ENCODE measurements at regions not wholly inside any gene's neighbourhood (a gene's known extent, or its start where the extent isn't known, plus 50 kb on each side); places are given as distances from the start of the nearest gene placed in this dataset.

DNA sequence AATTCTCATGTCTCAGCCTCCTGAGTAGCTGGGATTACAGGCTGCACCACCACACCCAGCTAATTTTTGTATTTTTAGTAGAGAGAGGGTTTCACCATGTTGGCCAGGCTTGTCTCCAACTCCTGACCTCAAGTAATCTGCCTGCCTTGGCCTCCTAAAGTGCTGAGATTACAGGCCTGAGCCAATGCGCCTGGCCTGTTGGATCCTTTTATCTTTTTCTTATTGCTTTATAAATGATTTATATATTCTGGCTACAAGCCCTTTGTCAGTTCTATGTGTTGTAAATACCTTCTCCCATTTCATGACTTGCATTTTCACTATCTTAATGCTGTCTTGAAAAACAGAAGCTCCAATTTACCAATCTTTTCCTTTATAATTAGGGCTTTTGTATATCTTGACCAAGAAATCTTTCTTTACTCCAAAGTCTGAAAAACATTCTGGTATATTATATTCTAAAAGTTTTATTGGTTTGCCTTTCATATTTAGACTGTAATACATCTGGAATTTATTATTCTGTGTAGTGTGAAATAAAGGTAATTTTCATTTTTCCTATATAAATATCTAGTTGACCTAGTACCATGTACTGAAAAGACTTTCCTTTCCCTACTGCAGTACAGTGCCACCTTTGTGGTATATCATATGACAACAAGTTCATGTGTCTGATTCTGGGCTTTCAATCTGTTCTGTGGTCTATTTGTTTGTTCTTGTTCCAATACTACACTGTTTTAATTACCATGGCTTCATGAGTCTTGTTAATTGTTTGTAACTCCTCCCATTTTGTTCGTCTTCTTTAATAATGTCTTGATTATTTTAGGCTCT lies 52.9 kb upstream of the RNU6-1 start:
- Mint-ChIP-seq H3K4me1 (no peaks in the 10 kb centered on the region), H3K9me3 (peaks cover 6 to 27% (median 10%) of the 10 kb centered on the region in 7 donors), H3K4me3 (no peak overlapping the region)

DNA sequence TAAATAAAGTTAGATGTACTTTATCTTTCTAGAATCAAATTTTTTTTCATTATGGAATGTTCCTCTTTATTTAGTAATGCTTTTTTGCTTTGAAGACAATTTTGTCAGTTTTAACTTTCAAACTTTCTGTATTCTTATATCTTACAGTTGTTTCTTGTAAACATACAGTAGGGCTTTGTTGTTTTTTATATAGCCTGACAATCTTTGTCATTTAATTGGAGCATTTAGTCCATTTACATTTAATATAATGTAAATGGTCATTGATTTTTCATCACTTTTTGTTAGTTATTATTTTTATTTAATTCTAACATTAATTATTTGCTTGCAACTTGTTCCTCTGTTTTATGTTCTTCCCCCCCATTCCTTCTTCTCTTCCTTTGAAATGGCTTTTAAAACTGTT lies 55.4 kb upstream of the RNU6-1 start:
- no peak overlapping the region for H3K4me3 Mint-ChIP-seq

More for the DNA sequence above, 52.9 kb upstream of the RNU6-1 start:
- Mint-ChIP-seq H3K27me3 (peaks cover 22 to 46% (median 29%) of the 10 kb centered on the region in 3 donors), H3K27ac (no peak overlapping the region), H3K36me3 (peaks cover 0 to 29% of the 10 kb centered on the region in 2 donors)
- ATAC-seq (ENCODE audit: low read depth in 2 of 2) (no peak), DNase-seq (no peak)

DNA sequence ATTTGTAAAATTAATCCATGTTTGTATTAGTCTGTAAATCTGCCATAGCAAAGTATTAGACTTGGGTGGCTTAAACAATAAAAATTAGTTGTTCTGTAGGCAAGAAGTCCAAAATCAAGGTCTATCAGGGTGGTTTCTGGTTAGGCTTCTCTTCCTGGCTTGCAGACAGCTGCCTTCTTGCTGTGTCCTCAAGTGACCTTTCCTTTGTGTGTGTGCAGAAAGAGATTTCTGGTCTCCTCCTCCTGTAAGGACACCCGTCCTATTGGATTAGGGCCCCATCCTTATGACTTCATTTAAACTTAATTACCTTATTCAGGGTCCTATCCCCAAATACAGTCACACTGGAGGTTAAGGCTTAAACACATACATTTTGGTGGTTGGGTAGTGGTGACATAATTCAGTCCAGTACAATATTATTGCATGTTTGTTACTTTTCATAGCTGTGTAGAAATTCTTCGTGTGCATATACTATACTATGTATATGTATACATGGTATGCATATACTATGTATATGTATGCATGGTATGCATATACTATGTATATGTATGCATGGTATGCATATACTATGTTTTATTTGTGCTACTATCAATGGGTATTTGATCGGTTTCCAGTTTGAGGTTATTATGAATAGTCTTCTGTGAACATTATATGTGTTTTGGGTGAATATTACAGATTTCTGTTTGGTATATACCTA lies 57.9 kb upstream of the RNU6-1 start:
- Mint-ChIP-seq H3K4me1 (no peaks in the 10 kb centered on the region), H3K36me3 (peaks cover 0 to 10% of the 10 kb centered on the region in 2 donors), H3K27ac (no peak overlapping the region), H3K9me3 (peaks cover 2 to 11% (median 4%) of the 10 kb centered on the region in 7 donors), H3K4me3 (no peak overlapping the region), H3K27me3 (peaks cover 0 to 7% (median 4%) of the 10 kb centered on the region in 3 donors)
- ATAC-seq (ENCODE audit: low read depth in 2 of 2) (no peak), DNase-seq (no peak)

More for the DNA sequence above, 55.4 kb upstream of the RNU6-1 start:
- Mint-ChIP-seq H3K9me3 (peaks cover 2 to 21% (median 6%) of the 10 kb centered on the region in 7 donors), H3K4me1 (no peaks in the 10 kb centered on the region), H3K27me3 (peaks cover 4 to 21% (median 10%) of the 10 kb centered on the region in 3 donors), H3K27ac (no peak overlapping the region), H3K36me3 (peaks cover 0 to 12% of the 10 kb centered on the region in 2 donors)
- ATAC-seq (ENCODE audit: low read depth in 2 of 2) (no peak), DNase-seq (no peak)

DNA sequence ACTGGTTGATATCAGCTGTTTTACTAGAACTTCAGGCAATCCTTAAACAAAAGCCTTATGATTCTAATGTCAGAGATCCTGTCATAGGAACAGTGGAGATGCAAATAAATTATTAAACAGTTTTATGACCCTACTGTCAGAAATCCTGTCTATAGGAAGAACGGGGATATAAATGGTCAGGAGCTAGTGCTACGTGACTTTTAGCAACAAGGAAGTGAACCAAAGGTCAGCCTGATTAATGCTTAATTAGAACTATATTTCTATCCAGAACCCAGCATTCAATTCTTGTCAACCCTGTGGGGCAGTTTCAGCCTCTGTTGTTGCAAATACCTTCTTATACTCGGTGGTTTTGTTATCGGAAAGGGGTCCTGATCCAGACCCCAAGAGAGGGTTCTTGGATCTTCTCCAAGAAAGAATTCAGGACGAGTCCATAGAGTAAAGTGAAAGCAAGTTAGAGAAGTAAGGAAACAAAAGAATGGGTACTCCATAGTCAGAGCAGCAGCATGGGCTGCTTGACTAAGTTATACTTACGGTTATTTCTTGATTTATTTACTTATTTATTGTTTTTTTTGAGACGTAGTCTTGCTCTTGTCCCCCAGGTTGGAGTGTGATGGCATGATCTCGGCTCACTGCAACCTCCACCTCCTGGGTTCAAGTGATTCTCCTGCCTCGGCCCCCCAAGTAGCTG lies 59.9 kb upstream of the RNU6-1 start:
- Mint-ChIP-seq H3K36me3 (peaks cover 0 to 10% of the 10 kb centered on the region in 2 donors), H3K4me3 (no peak overlapping the region), H3K4me1 (no peaks in the 10 kb centered on the region), H3K27ac (no peak overlapping the region), H3K9me3 (peaks cover 2 to 11% (median 4%) of the 10 kb centered on the region in 7 donors), H3K27me3 (peaks cover 0 to 7% (median 4%) of the 10 kb centered on the region in 3 donors)
- ATAC-seq (ENCODE audit: low read depth in 2 of 2) (no peak), DNase-seq (no peak)

DNA sequence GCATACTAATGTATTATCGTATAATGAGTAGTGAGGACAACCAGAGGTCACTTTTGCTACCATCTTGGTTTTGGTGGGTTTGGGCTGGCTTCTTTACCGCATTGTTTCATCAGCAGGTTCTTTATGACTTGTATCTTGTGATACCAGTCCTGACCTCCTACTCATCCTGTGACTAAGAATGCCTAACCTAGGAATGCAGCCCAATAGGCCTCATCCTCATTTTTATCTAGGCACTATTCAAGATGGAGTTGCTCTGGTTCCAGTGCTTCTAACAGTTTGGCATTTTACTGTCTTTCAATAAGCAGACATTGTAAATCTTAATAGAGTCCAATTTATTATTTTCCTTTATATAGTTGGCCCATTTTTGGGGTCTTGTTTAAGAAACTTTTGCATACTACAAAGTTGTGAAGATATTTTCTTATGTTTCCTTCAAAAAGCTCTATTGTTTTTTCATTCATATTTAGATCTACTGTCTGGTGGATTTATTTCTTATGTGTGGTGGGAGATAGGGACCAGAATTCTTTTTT lies 60.8 kb upstream of the RNU6-1 start:
- H3K9me3 Mint-ChIP-seq, result peaks cover 0 to 6% (median under 1%) of the 10 kb centered on the region in 7 donors
- H3K27ac Mint-ChIP-seq, result no peak overlapping the region

DNA sequence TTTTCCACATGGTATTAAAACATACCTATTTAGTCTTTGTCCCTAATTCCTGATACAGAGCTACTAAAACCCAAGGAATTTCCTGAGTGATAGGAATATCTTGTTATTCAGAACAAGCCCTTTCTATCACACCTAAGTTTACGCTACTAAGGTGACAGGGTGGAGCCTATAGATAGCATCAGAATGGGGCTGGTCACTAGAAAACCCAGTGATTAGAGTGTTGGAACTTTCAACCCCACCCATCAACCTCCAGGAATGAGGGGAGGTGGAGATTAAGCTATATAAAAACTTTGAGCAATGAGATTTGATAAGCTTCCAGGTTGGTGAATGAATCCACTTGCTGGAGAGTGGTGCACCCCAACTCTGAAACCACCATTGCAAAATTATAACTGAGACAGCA lies 62.1 kb upstream of the RNU6-1 start:
- no peak for DNase-seq
- Mint-ChIP-seq H3K4me3 (no peak overlapping the region), H3K27me3 (peaks cover 4 to 16% (median 11%) of the 10 kb centered on the region in 3 donors), H3K4me1 (no peaks in the 10 kb centered on the region), H3K9me3 (peaks cover 0 to 5% (median 0%) of the 10 kb centered on the region in 7 donors), H3K36me3 (peaks cover 0 to 7% of the 10 kb centered on the region in 2 donors), H3K27ac (no peak overlapping the region)
- ATAC-seq (ENCODE audit: low read depth in 2 of 2), result no peak

More for the DNA sequence above, 60.8 kb upstream of the RNU6-1 start:
- DNase-seq (no peak), ATAC-seq (ENCODE audit: low read depth in 2 of 2) (no peak)
- peaks cover 0 to 4% of the 10 kb centered on the region in 2 donors for H3K36me3 Mint-ChIP-seq
- H3K4me3 Mint-ChIP-seq, result no peak overlapping the region
- no peaks in the 10 kb centered on the region for H3K4me1 Mint-ChIP-seq
- H3K27me3 Mint-ChIP-seq, result peaks cover 0 to 12% (median 0%) of the 10 kb centered on the region in 3 donors

DNA sequence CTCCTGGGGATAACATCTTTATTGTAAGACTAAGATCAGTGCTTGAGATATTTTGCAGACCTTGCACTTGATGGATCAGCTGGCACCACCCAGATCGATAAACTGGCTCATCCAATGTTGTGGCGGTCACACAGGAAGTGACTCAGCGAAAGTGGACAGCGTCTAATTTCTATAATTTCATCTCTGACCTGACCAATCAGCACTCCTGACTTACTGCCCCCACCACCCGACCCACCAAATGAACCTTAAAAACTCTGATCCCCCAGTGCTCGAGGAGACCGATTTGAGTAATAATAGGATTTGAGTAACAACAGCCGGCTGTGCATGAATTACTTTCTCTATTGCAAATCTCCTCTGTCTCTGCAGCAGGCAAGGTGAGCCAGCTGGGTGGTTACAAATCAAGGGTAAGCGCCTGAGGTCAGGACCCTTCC lies 62.7 kb upstream of the RNU6-1 start:
- ATAC-seq (ENCODE audit: low read depth in 2 of 2), result no peak
- peak overlapping the region in 1 of 6 donors; percentile 38 for H3K27ac Mint-ChIP-seq
- H3K9me3 Mint-ChIP-seq, result peaks cover 0 to 6% (median 0%) of the 10 kb centered on the region in 7 donors
- no peak for DNase-seq
- peaks cover 0 to 7% of the 10 kb centered on the region in 2 donors for H3K36me3 Mint-ChIP-seq
- H3K4me3 Mint-ChIP-seq, result no peak overlapping the region
- H3K27me3 Mint-ChIP-seq, result peaks cover 4 to 19% (median 15%) of the 10 kb centered on the region in 3 donors
- H3K4me1 Mint-ChIP-seq, result no peaks in the 10 kb centered on the region

DNA sequence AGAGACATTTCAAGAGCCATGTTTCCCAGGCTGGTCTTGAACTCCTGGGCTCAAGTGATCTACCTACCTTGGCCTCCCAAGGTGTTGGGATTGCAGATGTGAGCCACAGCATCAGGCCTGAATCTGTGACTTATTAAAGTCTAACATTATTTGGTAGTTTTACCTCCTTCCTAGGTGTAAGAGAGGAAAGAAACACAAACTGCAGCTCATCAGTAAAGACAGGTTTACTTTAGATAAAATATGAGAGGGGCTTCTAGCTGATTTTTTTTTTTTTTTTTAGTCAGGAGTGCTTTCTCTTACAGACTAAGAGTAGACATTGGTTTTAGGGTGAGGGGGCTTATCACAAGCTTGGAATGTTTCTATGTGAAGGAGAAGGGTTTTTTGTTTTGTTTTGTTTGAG lies 63.9 kb upstream of the RNU6-1 start:
- no peak for DNase-seq
- Mint-ChIP-seq H3K4me3 (no peak overlapping the region), H3K27me3 (peaks cover 4 to 19% (median 15%) of the 10 kb centered on the region in 3 donors), H3K9me3 (peaks cover 0 to 7% (median 2%) of the 10 kb centered on the region in 7 donors), H3K27ac (peak overlapping the region in 1 of 6 donors; percentile 33), H3K4me1 (no peaks in the 10 kb centered on the region), H3K36me3 (peaks cover 0 to 15% of the 10 kb centered on the region in 2 donors)
- no peak for ATAC-seq (ENCODE audit: low read depth in 2 of 2)

DNA sequence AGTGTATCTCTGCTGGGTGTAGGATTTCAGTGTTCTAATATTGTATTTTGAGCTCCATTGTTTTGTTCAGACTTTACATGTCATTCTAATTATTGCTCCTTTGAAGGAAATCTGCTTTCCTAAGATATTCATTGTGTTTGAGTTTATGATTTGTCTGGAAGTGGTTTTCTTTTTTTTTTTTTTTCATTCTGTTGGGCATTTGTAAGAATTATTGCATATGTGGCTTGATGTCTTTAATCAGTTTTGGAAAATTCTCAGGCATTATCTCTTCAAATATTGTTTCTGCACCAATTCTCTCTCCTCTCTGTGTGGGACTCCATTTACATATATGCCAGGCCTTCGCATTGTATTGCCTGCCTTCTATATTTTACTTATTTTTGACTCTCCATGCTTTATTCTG lies 65.8 kb upstream of the RNU6-1 start:
- H3K27me3 Mint-ChIP-seq, result peaks cover 4 to 19% (median 15%) of the 10 kb centered on the region in 3 donors
- H3K27ac Mint-ChIP-seq, result no peak overlapping the region
- peaks cover 0 to 17% of the 10 kb centered on the region in 2 donors for H3K36me3 Mint-ChIP-seq
- peaks cover 4 to 23% (median 16%) of the 10 kb centered on the region in 7 donors for H3K9me3 Mint-ChIP-seq
- H3K4me3 Mint-ChIP-seq, result no peak overlapping the region
- no peak for ATAC-seq (ENCODE audit: low read depth in 2 of 2)
- DNase-seq, result no peak
- no peaks in the 10 kb centered on the region for H3K4me1 Mint-ChIP-seq

DNA sequence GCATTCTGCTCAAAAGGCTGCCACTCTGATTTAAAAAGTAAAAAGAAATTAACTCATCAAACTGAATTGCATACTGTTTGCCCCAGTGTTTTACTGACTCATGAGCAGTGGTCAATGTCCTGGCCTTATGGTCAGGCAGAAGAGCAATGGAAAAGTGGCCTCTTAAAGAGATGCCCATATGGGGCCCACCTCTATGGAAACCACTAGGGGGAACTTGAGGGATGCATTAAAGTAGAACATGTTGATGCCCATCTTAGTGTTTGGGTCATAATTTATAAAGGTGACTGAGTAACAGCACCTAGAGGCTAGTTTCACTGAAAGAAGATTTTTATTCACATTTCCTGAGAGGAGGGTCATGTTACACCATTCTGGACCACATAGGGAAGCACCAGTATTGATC lies 66.5 kb upstream of the RNU6-1 start:
- ATAC-seq (ENCODE audit: low read depth in 2 of 2), result no peak
- Mint-ChIP-seq H3K36me3 (peaks cover 0 to 17% of the 10 kb centered on the region in 2 donors), H3K9me3 (peaks cover 4 to 30% (median 22%) of the 10 kb centered on the region in 7 donors), H3K27me3 (peaks cover 4 to 19% (median 15%) of the 10 kb centered on the region in 3 donors), H3K27ac (no peak overlapping the region), H3K4me3 (no peak overlapping the region), H3K4me1 (no peaks in the 10 kb centered on the region)
- DNase-seq, result no peak

DNA sequence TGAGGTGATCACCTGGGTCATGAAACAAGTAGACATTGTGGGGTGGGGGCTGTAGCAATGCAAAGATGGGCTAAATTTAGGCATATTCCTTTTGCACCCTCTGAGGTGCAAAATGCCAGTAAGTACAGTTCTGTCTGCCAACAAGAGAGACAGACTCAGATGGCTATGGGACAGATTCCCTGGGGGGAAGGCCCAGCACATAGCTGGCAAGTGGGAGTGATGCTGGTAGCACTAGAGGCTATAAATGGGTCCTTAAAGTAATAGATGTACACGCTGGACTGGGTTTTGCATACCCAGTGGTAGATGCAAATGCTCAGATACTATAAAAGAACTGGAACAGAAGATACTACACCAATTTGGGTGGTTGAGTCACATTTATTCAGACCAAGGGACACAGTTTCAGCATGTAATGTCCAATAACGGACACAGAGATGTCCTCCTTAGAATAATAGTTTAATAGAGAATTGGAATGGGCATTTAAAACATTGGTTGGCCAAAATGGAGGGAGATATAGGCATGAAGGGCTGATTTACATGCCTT lies 67.4 kb upstream of the RNU6-1 start:
- no peak for DNase-seq
- ATAC-seq (ENCODE audit: low read depth in 2 of 2), result no peak
- H3K27ac Mint-ChIP-seq, result no peak overlapping the region
- H3K27me3 Mint-ChIP-seq, result peaks cover 4 to 19% (median 15%) of the 10 kb centered on the region in 3 donors
- H3K4me3 Mint-ChIP-seq, result no peak overlapping the region
- no peaks in the 10 kb centered on the region for H3K4me1 Mint-ChIP-seq
- peaks cover 8 to 35% (median 22%) of the 10 kb centered on the region in 7 donors for H3K9me3 Mint-ChIP-seq
- H3K36me3 Mint-ChIP-seq, result peaks cover 0 to 17% of the 10 kb centered on the region in 2 donors

DNA sequence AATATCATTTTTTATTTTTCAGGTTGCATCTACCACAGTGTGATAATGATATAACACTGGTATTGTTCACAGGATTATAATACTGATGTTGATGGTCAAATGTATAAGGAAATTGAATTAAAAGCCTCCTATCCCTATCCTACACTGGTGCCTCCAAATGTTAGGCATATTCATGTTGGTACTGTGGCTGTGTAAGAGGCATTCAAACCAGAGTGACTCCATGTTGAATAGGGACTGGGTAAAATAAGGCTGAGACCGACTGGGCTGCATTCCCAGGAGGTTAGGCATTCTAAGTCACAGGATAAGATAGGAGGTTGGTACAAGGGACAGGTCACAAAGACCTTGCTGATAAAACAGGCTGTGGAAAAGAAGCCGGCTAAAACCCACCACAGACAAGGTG lies 68.9 kb upstream of the RNU6-1 start:
- Mint-ChIP-seq H3K9me3 (peaks cover 8 to 35% (median 22%) of the 10 kb centered on the region in 7 donors), H3K4me1 (no peaks in the 10 kb centered on the region), H3K27me3 (peaks cover 4 to 19% (median 15%) of the 10 kb centered on the region in 3 donors), H3K36me3 (peaks cover 0 to 17% of the 10 kb centered on the region in 2 donors), H3K4me3 (no peak overlapping the region), H3K27ac (no peak overlapping the region)
- no peak for DNase-seq
- no peak for ATAC-seq (ENCODE audit: low read depth in 2 of 2)

DNA sequence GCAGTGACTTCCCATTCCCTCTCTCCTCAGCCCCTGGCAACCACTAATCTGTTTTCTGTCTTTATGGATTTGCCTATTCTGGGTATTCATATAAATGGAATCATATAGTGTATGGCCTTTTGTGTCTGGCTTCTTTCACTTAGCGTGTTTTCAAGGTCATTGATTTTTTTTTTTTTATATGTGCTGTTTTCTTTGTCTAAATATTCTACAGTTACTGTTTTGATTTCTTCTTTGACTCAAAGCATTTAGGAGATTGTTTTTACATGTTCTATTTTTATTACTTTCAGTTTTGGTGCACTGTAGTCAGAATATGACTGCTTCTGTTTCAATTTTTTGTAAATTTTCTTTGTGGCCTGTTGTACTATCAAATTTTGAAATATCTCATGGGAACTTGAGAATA lies 71.9 kb upstream of the RNU6-1 start:
- H3K4me3 Mint-ChIP-seq, result no peak overlapping the region

More for the DNA sequence above, 71.9 kb upstream of the RNU6-1 start:
- Mint-ChIP-seq H3K36me3 (peaks cover 0 to 11% of the 10 kb centered on the region in 2 donors), H3K4me1 (no peaks in the 10 kb centered on the region), H3K27ac (no peak overlapping the region), H3K9me3 (peaks cover 5 to 35% (median 21%) of the 10 kb centered on the region in 7 donors), H3K27me3 (peaks cover 0 to 12% (median 5%) of the 10 kb centered on the region in 3 donors)
- DNase-seq (no peak), ATAC-seq (ENCODE audit: low read depth in 2 of 2) (no peak)

Measured in naive B cell (primary cell).